Ectodermal cell (in vitro differentiated cells): ENCODE measurements at regions not wholly inside any gene's neighbourhood (a gene's known extent, or its start where the extent isn't known, plus 50 kb on each side); places are given as distances from the start of the nearest gene placed in this dataset.

Source experiments
- H3K27ac ChIP-seq: 2 replicates; pipeline ENCODE4 v1.7.0; 2013; ENCODE audit warnings: mild to moderate bottlenecking, low read depth, low read length; ENCODE audit not compliant: insufficient read depth, poor library complexity, severe bottlenecking
- H3K27me3 ChIP-seq: 2 replicates; pipeline ENCODE4 v1.7.0; 2013; ENCODE audit warnings: mild to moderate bottlenecking, low read length; ENCODE audit not compliant: insufficient read depth, control insufficient read depth, poor library complexity, severe bottlenecking
- H3K36me3 ChIP-seq: one replicate; pipeline ENCODE4 v1.7.0; 2013; ENCODE audit warnings: low read length; ENCODE audit not compliant: control insufficient read depth, insufficient read depth
- H3K4me1 ChIP-seq: one replicate; pipeline ENCODE4 v1.7.0; 2013; ENCODE audit warnings: low read length; ENCODE audit not compliant: control insufficient read depth, insufficient read depth
- H3K4me3 ChIP-seq: 2 replicates; pipeline ENCODE4 v1.7.0; 2013; ENCODE audit warnings: low read depth, low read length, control low read depth; ENCODE audit not compliant: insufficient read depth
- H3K9me3 ChIP-seq: 2 replicates; pipeline ENCODE4 v1.7.0; 2013; ENCODE audit warnings: mild to moderate bottlenecking, low read length, moderate library complexity; ENCODE audit not compliant: control insufficient read depth
- WGBS, 2 experiments: methylation state at CpG; one replicate each; pipeline ENCODE4 v1.1.7; 2013; ENCODE audit warnings: missing lambda C conversion rate in 2 of 2; 5-methylcytosine and 5-hydroxymethylcytosine counted together

DNA sequence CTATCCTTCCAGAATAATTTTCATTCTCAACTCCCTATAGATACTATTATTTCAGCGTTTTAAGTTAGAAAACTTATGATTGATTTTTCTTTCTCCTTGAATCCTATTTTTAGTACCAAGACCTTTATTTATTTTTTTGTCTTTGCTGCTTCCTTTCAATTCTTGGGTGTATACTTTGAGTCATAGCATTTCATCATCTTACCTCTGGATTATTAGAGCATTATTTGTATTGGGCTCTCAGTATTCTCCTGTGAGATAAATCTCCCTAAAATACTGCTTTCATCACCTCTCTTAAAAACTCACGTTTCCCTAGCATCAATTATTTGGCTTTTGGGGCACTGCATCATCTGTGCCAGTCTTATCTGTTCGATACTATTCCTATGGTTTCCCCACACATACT lies 222.8 kb downstream of the POSTN start:
- H3K4me1 ChIP-seq, result no peaks in the 10 kb centered on the region
- no peaks in the 10 kb centered on the region for H3K36me3 ChIP-seq
- H3K9me3 ChIP-seq, result no peaks in the 10 kb centered on the region
- 88 to 97% methylated on average over 3 of the region's 3 CpGs for whole genome bisulfite sequencing, 2 experiments
- no peak overlapping the region for H3K27ac ChIP-seq
- H3K27me3 ChIP-seq, result no peaks in the 10 kb centered on the region
- H3K4me3 ChIP-seq, result no peak overlapping the region

GRCh38 chr13:37375071-37375470 lies 223.5 kb downstream of the POSTN start:
- Histone ChIP-seq H3K36me3 (no peaks in the 10 kb centered on the region), H3K9me3 (no peaks in the 10 kb centered on the region)
- WGBS, 2 experiments, result 79 to 100% methylated on average over 1 of the region's 1 CpG

GRCh38 chr13:37369616-37370015 lies 229.0 kb downstream of the POSTN start:
- H3K4me3 ChIP-seq, result no peak overlapping the region
- H3K9me3 ChIP-seq, result no peaks in the 10 kb centered on the region
- no peaks in the 10 kb centered on the region for H3K36me3 ChIP-seq
- H3K27ac ChIP-seq, result no peak overlapping the region
- 68 to 74% methylated on average over 4 of the region's 4 CpGs for WGBS, 2 experiments
- no peaks in the 10 kb centered on the region for H3K4me1 ChIP-seq
- H3K27me3 ChIP-seq, result no peaks in the 10 kb centered on the region

More at GRCh38 chr13:37375071-37375470, 223.5 kb downstream of the POSTN start:
- no peaks in the 10 kb centered on the region for H3K4me1 ChIP-seq
- H3K4me3 ChIP-seq, result no peak overlapping the region
- H3K27ac ChIP-seq, result no peak overlapping the region
- no peaks in the 10 kb centered on the region for H3K27me3 ChIP-seq

- WGBS, 2 experiments, result 89 to 92% methylated on average over 3 of the region's 4 CpGs
- Histone ChIP-seq H3K36me3 (no peaks in the 10 kb centered on the region), H3K27ac (no peak overlapping the region), H3K4me1 (no peaks in the 10 kb centered on the region), H3K27me3 (no peaks in the 10 kb centered on the region), H3K4me3 (no peak overlapping the region), H3K9me3 (no peaks in the 10 kb centered on the region)
Observed at GRCh38 chr13:37368501-37368900, 230.1 kb downstream of the POSTN start.

DNA sequence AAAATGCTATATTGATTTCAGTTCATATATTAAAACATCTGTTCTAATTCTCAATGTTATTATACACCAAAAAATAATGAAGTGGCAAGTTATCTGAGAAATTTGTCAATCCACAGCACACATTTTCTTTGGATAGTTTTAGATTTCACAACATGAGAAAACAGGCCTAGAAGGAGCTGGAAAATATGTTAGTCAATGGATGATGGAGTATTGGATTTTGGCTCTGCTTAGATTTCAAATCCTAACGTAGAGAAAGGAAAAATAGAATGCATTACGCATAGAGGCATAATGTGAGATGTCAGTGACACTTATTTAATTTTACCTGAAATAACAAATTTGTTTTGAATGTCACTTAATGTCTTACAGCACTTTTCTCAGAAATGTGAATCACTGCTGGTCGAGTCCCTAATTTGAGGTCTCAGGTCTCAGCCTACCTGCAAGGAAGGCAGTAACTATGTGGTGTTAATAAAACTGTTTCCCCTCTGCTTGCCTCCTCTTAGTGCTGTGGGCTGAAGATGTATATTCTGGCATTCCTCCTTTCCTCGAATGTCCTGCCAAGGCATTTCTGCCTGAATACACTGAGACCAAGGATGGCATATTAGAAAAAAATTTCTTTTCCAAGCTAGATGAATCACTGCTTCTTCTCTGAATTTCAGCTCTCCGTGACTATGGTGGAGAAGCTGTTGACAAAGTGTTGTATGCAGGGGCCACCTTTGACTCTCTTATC lies 232.4 kb downstream of the POSTN start:
- WGBS, 2 experiments, result 93 to 96% methylated on average over 3 to 5 of the region's 5 CpGs
- Histone ChIP-seq H3K4me1 (no peaks in the 10 kb centered on the region), H3K27me3 (no peaks in the 10 kb centered on the region), H3K9me3 (no peaks in the 10 kb centered on the region), H3K36me3 (no peaks in the 10 kb centered on the region), H3K4me3 (no peak overlapping the region), H3K27ac (no peak overlapping the region)

DNA sequence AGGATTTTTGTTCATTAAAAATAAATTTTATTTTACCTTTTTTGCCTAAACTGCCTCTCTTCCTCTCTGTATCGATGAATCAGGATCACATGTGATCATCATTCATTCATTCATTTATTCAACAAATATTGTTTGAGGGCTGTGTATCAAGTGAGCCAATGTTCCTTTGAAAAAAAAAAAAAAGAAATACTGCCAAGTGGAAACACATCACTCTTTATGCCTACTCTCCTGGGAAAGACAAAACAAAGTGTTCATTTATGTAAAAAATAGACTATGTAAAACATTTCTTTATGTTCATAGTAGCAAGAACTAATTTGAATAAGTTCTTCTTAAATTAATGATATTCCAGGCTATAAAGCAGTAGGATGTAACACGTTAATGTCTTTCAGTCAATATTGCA lies 233.1 kb downstream of the POSTN start:
- 100% methylated on average over 1 of the region's 2 CpGs for WGBS, 2 experiments
- Histone ChIP-seq H3K36me3 (no peaks in the 10 kb centered on the region), H3K4me3 (no peak overlapping the region), H3K27ac (no peak overlapping the region), H3K4me1 (no peaks in the 10 kb centered on the region), H3K27me3 (no peaks in the 10 kb centered on the region), H3K9me3 (no peaks in the 10 kb centered on the region)

- Histone ChIP-seq H3K27me3 (no peaks in the 10 kb centered on the region), H3K36me3 (no peaks in the 10 kb centered on the region), H3K4me3 (no peak overlapping the region), H3K4me1 (no peaks in the 10 kb centered on the region), H3K27ac (no peak overlapping the region), H3K9me3 (no peaks in the 10 kb centered on the region)
- 93% methylated on average over 1 of the region's 2 CpGs; no CpG with 5 or more reads in 1 of the 2 experiments for WGBS, 2 experiments
Observed at GRCh38 chr13:37364956-37365355, 233.6 kb downstream of the POSTN start.

DNA sequence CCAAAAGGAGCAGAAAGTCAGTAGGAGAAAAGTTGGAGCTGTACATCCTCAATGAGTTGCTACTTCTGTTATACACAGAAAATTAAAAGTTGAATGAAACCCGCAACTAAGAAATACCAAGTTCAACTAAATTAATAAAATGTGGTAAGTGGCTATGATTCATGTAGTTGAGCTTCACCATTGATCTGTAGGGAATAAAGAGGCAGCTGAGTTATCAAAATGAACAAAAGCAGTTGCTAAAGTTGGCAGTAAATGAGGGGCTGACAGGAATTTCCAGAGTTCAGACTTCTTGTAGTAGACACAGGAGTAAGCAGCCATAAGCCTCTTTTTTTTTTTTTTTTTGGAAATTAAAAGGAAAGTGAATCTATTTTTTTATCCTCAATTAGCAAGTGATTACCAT lies 234.6 kb downstream of the POSTN start:
- Histone ChIP-seq H3K4me3 (no peak overlapping the region), H3K4me1 (no peaks in the 10 kb centered on the region), H3K27ac (no peak overlapping the region), H3K27me3 (no peaks in the 10 kb centered on the region), H3K36me3 (no peaks in the 10 kb centered on the region), H3K9me3 (no peaks in the 10 kb centered on the region)
- 89% methylated on average over 1 of the region's 1 CpG; no CpG with 5 or more reads in 1 of the 2 experiments for WGBS, 2 experiments

DNA sequence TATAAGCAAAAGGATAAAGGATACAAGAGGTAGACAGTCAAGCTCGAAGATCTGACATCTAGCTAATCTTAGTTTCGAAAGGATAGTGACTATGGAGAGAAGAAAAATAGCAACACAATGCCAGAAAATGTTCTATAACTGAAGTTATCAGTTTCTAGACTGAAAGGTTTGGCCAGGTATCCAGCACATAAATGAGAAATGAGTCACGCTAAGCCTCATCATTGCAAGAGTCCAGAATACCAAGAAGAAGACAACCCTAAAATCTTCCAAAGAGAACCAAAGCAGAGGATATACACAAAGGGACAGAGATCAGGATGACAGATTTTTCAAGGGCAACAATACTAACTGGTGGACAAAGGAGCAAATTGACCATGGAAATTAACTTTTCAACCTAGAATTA lies 237.0 kb downstream of the POSTN start:
- Histone ChIP-seq H3K4me3 (no peak overlapping the region), H3K27me3 (no peaks in the 10 kb centered on the region), H3K27ac (no peak overlapping the region), H3K9me3 (no peaks in the 10 kb centered on the region), H3K36me3 (no peaks in the 10 kb centered on the region), H3K4me1 (no peaks in the 10 kb centered on the region)
- 94 to 95% methylated on average over 3 of the region's 3 CpGs for WGBS, 2 experiments

GRCh38 chr13:37360556-37360955 lies 238.0 kb downstream of the POSTN start:
- 93 to 100% methylated on average over 2 of the region's 2 CpGs for WGBS, 2 experiments
- no peak overlapping the region for H3K4me3 ChIP-seq

More at GRCh38 chr13:37360556-37360955, 238.0 kb downstream of the POSTN start:
- H3K36me3 ChIP-seq, result no peaks in the 10 kb centered on the region
- H3K27ac ChIP-seq, result no peak overlapping the region
- H3K27me3 ChIP-seq, result no peaks in the 10 kb centered on the region
- H3K9me3 ChIP-seq, result no peaks in the 10 kb centered on the region
- H3K4me1 ChIP-seq, result no peaks in the 10 kb centered on the region
